ENCODE measurements at regions not wholly inside any gene's neighbourhood (a gene's known extent, or its start where the extent isn't known, plus 50 kb on each side); places are given as distances from the start of the nearest gene placed in this dataset.

DNA sequence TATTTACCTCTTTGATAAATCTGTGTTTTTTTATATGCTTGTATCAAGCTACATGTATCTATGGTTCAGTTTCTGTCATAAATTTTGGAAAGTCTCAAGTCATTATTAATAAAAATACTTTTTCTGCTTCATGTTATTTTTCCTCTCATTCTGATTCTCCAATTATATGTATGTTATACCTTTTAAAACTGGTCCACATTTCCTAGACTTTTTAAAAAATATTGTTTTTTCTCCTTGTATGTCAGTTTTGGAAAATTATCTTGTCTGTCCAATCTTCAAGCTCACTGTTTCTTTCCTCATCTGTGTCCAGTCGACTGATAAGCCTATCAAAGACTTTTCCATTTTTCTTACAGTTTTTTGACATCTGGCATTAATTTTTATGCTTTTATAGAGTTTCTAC, 253.4 kb downstream of the ASXL3 start:
- TF ChIP-seq, protein P1, sequence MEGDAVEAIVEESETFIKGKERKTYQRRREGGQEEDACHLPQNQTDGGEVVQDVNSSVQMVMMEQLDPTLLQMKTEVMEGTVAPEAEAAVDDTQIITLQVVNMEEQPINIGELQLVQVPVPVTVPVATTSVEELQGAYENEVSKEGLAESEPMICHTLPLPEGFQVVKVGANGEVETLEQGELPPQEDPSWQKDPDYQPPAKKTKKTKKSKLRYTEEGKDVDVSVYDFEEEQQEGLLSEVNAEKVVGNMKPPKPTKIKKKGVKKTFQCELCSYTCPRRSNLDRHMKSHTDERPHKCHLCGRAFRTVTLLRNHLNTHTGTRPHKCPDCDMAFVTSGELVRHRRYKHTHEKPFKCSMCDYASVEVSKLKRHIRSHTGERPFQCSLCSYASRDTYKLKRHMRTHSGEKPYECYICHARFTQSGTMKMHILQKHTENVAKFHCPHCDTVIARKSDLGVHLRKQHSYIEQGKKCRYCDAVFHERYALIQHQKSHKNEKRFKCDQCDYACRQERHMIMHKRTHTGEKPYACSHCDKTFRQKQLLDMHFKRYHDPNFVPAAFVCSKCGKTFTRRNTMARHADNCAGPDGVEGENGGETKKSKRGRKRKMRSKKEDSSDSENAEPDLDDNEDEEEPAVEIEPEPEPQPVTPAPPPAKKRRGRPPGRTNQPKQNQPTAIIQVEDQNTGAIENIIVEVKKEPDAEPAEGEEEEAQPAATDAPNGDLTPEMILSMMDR (IDR thresholded peaks at IDR 0.05), result no peak
- TF ChIP-seq POLR2A (IDR thresholded peaks at IDR 0.05), result no peak
